Stimulated activated naive B cell treated with anti-CD40 and anti-IgM and Interleukin-4, amounts not matched to agents 10 μg/mL and 1 μg/mL and 100 μg/mL, for 72 hours (primary cell): ENCODE measurements at regions not wholly inside any gene's neighbourhood (a gene's known extent, or its start where the extent isn't known, plus 50 kb on each side); places are given as distances from the start of the nearest gene placed in this dataset.

ENCODE experiments used
- ATAC-seq, 2 donors: fragments of 150-1000 bp; cut with Tn5 transposase; replicated peaks; 2 replicates each; pipeline ENCODE4 v1.10.0; 2021; ENCODE audit warnings: moderate library complexity in 1 of 2
- DNase-seq: peaks from one replicate; pipeline ENCODE4 v3.0.0; 2021
- H3K27ac Mint-ChIP-seq: one replicate; pipeline ENCODE4 v1.8.0; 2022; ENCODE audit warnings: mild to moderate bottlenecking, mixed read lengths
- H3K27me3 Mint-ChIP-seq, 2 donors: one replicate each; pipeline ENCODE4 v1.8.0; 2022; ENCODE audit warnings: mixed read lengths in 2 of 2
- H3K36me3 Mint-ChIP-seq, 2 donors: one replicate each; pipeline ENCODE4 v1.8.0; 2022; ENCODE audit warnings: mixed read lengths in 2 of 2, mild to moderate bottlenecking in 1 of 2
- H3K4me1 Mint-ChIP-seq, 2 donors: one replicate each; pipeline ENCODE4 v1.8.0; 2022; ENCODE audit warnings: mixed read lengths in 2 of 2, mild to moderate bottlenecking in 1 of 2
- H3K4me3 Mint-ChIP-seq, 2 donors: one replicate each; pipeline ENCODE4 v1.8.0; 2022; ENCODE audit warnings: mild to moderate bottlenecking in 2 of 2, mixed read lengths in 2 of 2, moderate library complexity in 1 of 2
- H3K9me3 Mint-ChIP-seq, 2 donors: one replicate each; pipeline ENCODE4 v1.8.0; 2022; ENCODE audit warnings: mixed read lengths in 2 of 2, mild to moderate bottlenecking in 1 of 2

- Mint-ChIP-seq H3K27me3 (no peaks in the 10 kb centered on the region), H3K9me3 (peaks cover 5 to 8% of the 10 kb centered on the region in 2 donors), H3K4me3 (no peak overlapping the region), H3K27ac (no peak overlapping the region), H3K36me3 (no peaks in the 10 kb centered on the region), H3K4me1 (no peaks in the 10 kb centered on the region)
- DNase-seq (no peak), ATAC-seq (no peak)
Observed at GRCh38 chr7:19623676-19624075, 85.2 kb downstream of the POLR1F start.

GRCh38 chr7:19621740-19622139, 87.1 kb downstream of the POLR1F start:
- DNase-seq (no peak), ATAC-seq (no peak)
- no peak overlapping the region for H3K27ac Mint-ChIP-seq
- H3K4me3 Mint-ChIP-seq = no peak overlapping the region
- H3K36me3 Mint-ChIP-seq = no peaks in the 10 kb centered on the region
- H3K4me1 Mint-ChIP-seq = no peaks in the 10 kb centered on the region
- no peaks in the 10 kb centered on the region for H3K27me3 Mint-ChIP-seq
- H3K9me3 Mint-ChIP-seq = peaks cover 4 to 5% of the 10 kb centered on the region in 2 donors

- Mint-ChIP-seq H3K27me3 (no peaks in the 10 kb centered on the region), H3K4me1 (no peaks in the 10 kb centered on the region), H3K4me3 (no peak overlapping the region), H3K36me3 (no peaks in the 10 kb centered on the region), H3K9me3 (peaks cover 4 to 5% of the 10 kb centered on the region in 2 donors), H3K27ac (no peak overlapping the region)
- ATAC-seq (no peak), DNase-seq (no peak)
Observed at GRCh38 chr7:19620470-19620869, 88.4 kb downstream of the POLR1F start.

GRCh38 chr7:19619122-19619521, 89.7 kb downstream of the POLR1F start:
- H3K9me3 Mint-ChIP-seq = peaks cover 3 to 5% of the 10 kb centered on the region in 2 donors
- no peak overlapping the region for H3K4me3 Mint-ChIP-seq
- H3K36me3 Mint-ChIP-seq = no peaks in the 10 kb centered on the region
- ATAC-seq = no peak
- no peak overlapping the region for H3K27ac Mint-ChIP-seq
- no peaks in the 10 kb centered on the region for H3K4me1 Mint-ChIP-seq
- no peak for DNase-seq
- no peaks in the 10 kb centered on the region for H3K27me3 Mint-ChIP-seq

- DNase-seq (no peak), ATAC-seq (no peak)
- H3K4me3 Mint-ChIP-seq = no peak overlapping the region
- H3K4me1 Mint-ChIP-seq = no peaks in the 10 kb centered on the region
- H3K27ac Mint-ChIP-seq = no peak overlapping the region
- H3K27me3 Mint-ChIP-seq = no peaks in the 10 kb centered on the region
- peaks cover 0 to 1% of the 10 kb centered on the region in 2 donors for H3K9me3 Mint-ChIP-seq
- no peaks in the 10 kb centered on the region for H3K36me3 Mint-ChIP-seq
Observed at GRCh38 chr7:19617901-19618300, 90.9 kb downstream of the POLR1F start.

GRCh38 chr7:19610194-19610943, 98.5 kb downstream of the POLR1F start:
- H3K4me3 Mint-ChIP-seq = no peak overlapping the region
- no peak for ATAC-seq
- H3K4me1 Mint-ChIP-seq = no peaks in the 10 kb centered on the region
- H3K9me3 Mint-ChIP-seq = peaks cover 0 to 1% of the 10 kb centered on the region in 2 donors
- H3K27ac Mint-ChIP-seq = no peak overlapping the region
- no peaks in the 10 kb centered on the region for H3K36me3 Mint-ChIP-seq
- H3K27me3 Mint-ChIP-seq = no peaks in the 10 kb centered on the region
- DNase-seq = no peak

- H3K4me3 Mint-ChIP-seq = no peak overlapping the region
- DNase-seq (no peak), ATAC-seq (no peak)
- H3K27ac Mint-ChIP-seq = no peak overlapping the region
- peaks cover 5 to 12% of the 10 kb centered on the region in 2 donors for H3K9me3 Mint-ChIP-seq
- H3K27me3 Mint-ChIP-seq = no peaks in the 10 kb centered on the region
- H3K4me1 Mint-ChIP-seq = no peaks in the 10 kb centered on the region
- no peaks in the 10 kb centered on the region for H3K36me3 Mint-ChIP-seq
Observed at GRCh38 chr7:19589446-19589845, 119.4 kb downstream of the POLR1F start.

- Mint-ChIP-seq H3K4me1 (no peaks in the 10 kb centered on the region), H3K27ac (no peak overlapping the region), H3K4me3 (no peak overlapping the region), H3K9me3 (peaks cover 0 to 3% of the 10 kb centered on the region in 2 donors), H3K27me3 (no peaks in the 10 kb centered on the region), H3K36me3 (no peaks in the 10 kb centered on the region)
- ATAC-seq = peak in 1 of 2 donors; percentile 45
- DNase-seq = no peak
Observed at GRCh38 chr7:19587291-19587690, 121.5 kb downstream of the POLR1F start.

GRCh38 chr7:19585761-19586160, 123.1 kb downstream of the POLR1F start:
- H3K4me3 Mint-ChIP-seq = no peak overlapping the region
- no peaks in the 10 kb centered on the region for H3K4me1 Mint-ChIP-seq
- H3K9me3 Mint-ChIP-seq = no peaks in the 10 kb centered on the region
- H3K27me3 Mint-ChIP-seq = no peaks in the 10 kb centered on the region
- ATAC-seq (no peak), DNase-seq (no peak)
- no peaks in the 10 kb centered on the region for H3K36me3 Mint-ChIP-seq
- H3K27ac Mint-ChIP-seq = no peak overlapping the region

GRCh38 chr7:19575909-19576557, 132.8 kb downstream of the POLR1F start:
- Mint-ChIP-seq H3K4me3 (no peak overlapping the region), H3K9me3 (peaks cover 0 to 1% of the 10 kb centered on the region in 2 donors), H3K27me3 (no peaks in the 10 kb centered on the region), H3K27ac (no peak overlapping the region), H3K4me1 (no peaks in the 10 kb centered on the region), H3K36me3 (no peaks in the 10 kb centered on the region)
- ATAC-seq = no peak
- DNase-seq = no peak

- Mint-ChIP-seq H3K27ac (no peak overlapping the region), H3K4me1 (no peaks in the 10 kb centered on the region)
- no peak for ATAC-seq
Observed at GRCh38 chr7:19574131-19574530, 134.7 kb downstream of the POLR1F start.

GRCh38 chr7:19572566-19572965, 136.3 kb downstream of the POLR1F start:
- ATAC-seq (no peak), DNase-seq (no peak)
- peaks cover 0 to 1% of the 10 kb centered on the region in 2 donors for H3K9me3 Mint-ChIP-seq
- H3K4me1 Mint-ChIP-seq = no peaks in the 10 kb centered on the region
- H3K4me3 Mint-ChIP-seq = no peak overlapping the region
- H3K27ac Mint-ChIP-seq = no peak overlapping the region
- H3K27me3 Mint-ChIP-seq = no peaks in the 10 kb centered on the region
- H3K36me3 Mint-ChIP-seq = no peaks in the 10 kb centered on the region

More at GRCh38 chr7:19574131-19574530, 134.7 kb downstream of the POLR1F start:
- H3K36me3 Mint-ChIP-seq = no peaks in the 10 kb centered on the region
- H3K9me3 Mint-ChIP-seq = peaks cover 0 to 1% of the 10 kb centered on the region in 2 donors
- no peak overlapping the region for H3K4me3 Mint-ChIP-seq
- DNase-seq = no peak
- no peaks in the 10 kb centered on the region for H3K27me3 Mint-ChIP-seq

- H3K4me1 Mint-ChIP-seq = no peaks in the 10 kb centered on the region
- no peak for ATAC-seq
- H3K27me3 Mint-ChIP-seq = no peaks in the 10 kb centered on the region
- peaks cover 0 to 2% of the 10 kb centered on the region in 2 donors for H3K9me3 Mint-ChIP-seq
- DNase-seq = no peak
- H3K4me3 Mint-ChIP-seq = no peak overlapping the region
- no peak overlapping the region for H3K27ac Mint-ChIP-seq
- no peaks in the 10 kb centered on the region for H3K36me3 Mint-ChIP-seq
Observed at GRCh38 chr7:19567011-19567410, 141.8 kb downstream of the POLR1F start.

GRCh38 chr7:19565602-19566001, 143.2 kb downstream of the POLR1F start:
- DNase-seq (no peak), ATAC-seq (no peak)
- no peaks in the 10 kb centered on the region for H3K36me3 Mint-ChIP-seq
- no peak overlapping the region for H3K27ac Mint-ChIP-seq
- peaks cover 0 to 2% of the 10 kb centered on the region in 2 donors for H3K9me3 Mint-ChIP-seq
- H3K4me3 Mint-ChIP-seq = no peak overlapping the region
- no peaks in the 10 kb centered on the region for H3K27me3 Mint-ChIP-seq
- H3K4me1 Mint-ChIP-seq = no peaks in the 10 kb centered on the region

GRCh38 chr7:19561121-19561805, 147.6 kb downstream of the POLR1F start:
- no peak overlapping the region for H3K27ac Mint-ChIP-seq
- no peaks in the 10 kb centered on the region for H3K27me3 Mint-ChIP-seq
- H3K4me1 Mint-ChIP-seq = no peaks in the 10 kb centered on the region
- ATAC-seq (no peak), DNase-seq (no peak)
- no peaks in the 10 kb centered on the region for H3K36me3 Mint-ChIP-seq
- H3K9me3 Mint-ChIP-seq = peaks cover 0 to 1% of the 10 kb centered on the region in 2 donors
- H3K4me3 Mint-ChIP-seq = no peak overlapping the region
